HepG2 (cell line): ENCODE measurements at regions not wholly inside any gene's neighbourhood (a gene's known extent, or its start where the extent isn't known, plus 50 kb on each side); places are given as distances from the start of the nearest gene placed in this dataset.

Experiments used
- AHDC1 ChIP-seq: sonication (generic); formaldehyde crosslinking; IDR thresholded peaks from 2 replicates; pipeline ENCODE4 v1.5.1; 2020; ENCODE audit warnings: mild to moderate bottlenecking, missing genetic modification reagents, borderline replicate concordance
- FOXA1 ChIP-seq, 2 experiments: fragments of 450-650 bp in 1 of 2; sonication (generic) in 1 of 2; formaldehyde crosslinking in 1 of 2; IDR thresholded peaks; 2 replicates each; pipeline versions ENCODE4 v1.4.0 to v1.6.1; 2016 to 2020; ENCODE audit warnings: missing genetic modification reagents in 1 of 2
- FOXK1 ChIP-seq: sonication (generic); formaldehyde crosslinking; IDR thresholded peaks from 2 replicates; pipeline ENCODE4 v1.4.0; 2020; ENCODE audit warnings: low read depth, missing genetic modification reagents, borderline replicate concordance
- JUNB ChIP-seq: sonication (generic); formaldehyde crosslinking; IDR thresholded peaks from 2 replicates; pipeline ENCODE4 v1.8.0; 2022; ENCODE audit warnings: missing genetic modification reagents, mild to moderate bottlenecking, borderline replicate concordance
- NFIC ChIP-seq: IDR thresholded peaks from 2 replicates; pipeline ENCODE4 v1.6.1; 2012; ENCODE audit warnings: mild to moderate bottlenecking, low read length, inconsistent platforms
- NR2F2 ChIP-seq: IDR thresholded peaks from 2 replicates; pipeline ENCODE4 v1.6.1; 2012; ENCODE audit warnings: low read depth, inconsistent platforms, borderline replicate concordance
- PHF8 ChIP-seq: sonication (generic); formaldehyde crosslinking; IDR thresholded peaks from 2 replicates; pipeline ENCODE4 v1.5.0; 2020; ENCODE audit warnings: missing genetic modification reagents
- SOX6 ChIP-seq, 2 experiments: fragments of 450-650 bp in 1 of 2; sonication (generic) in 1 of 2; formaldehyde crosslinking in 1 of 2; IDR thresholded peaks; 2 replicates each; pipeline versions ENCODE4 v1.4.0 to v1.6.1; 2017 to 2020; ENCODE audit warnings: antibody characterized with exemption in 1 of 2, mild to moderate bottlenecking in 1 of 2, missing genetic modification reagents in 1 of 2
- TBX3 ChIP-seq: fragments of 450-650 bp; IDR thresholded peaks from 2 replicates; pipeline ENCODE4 v1.6.1; 2017; ENCODE audit warnings: antibody characterized with exemption, mild to moderate bottlenecking, inconsistent platforms, borderline replicate concordance
- THRA ChIP-seq: sonication (generic); formaldehyde crosslinking; IDR thresholded peaks from 2 replicates; pipeline ENCODE4 v1.4.0; 2020; ENCODE audit warnings: missing genetic modification reagents, borderline replicate concordance
- ZBTB25 ChIP-seq: IDR thresholded peaks from 2 replicates; pipeline ENCODE4 v1.6.1; 2018; ENCODE audit warnings: missing genetic modification reagents
- ZNF232 ChIP-seq: sonication (generic); formaldehyde crosslinking; IDR thresholded peaks from 2 replicates; pipeline ENCODE4 v1.4.0; 2020; ENCODE audit warnings: missing genetic modification reagents, borderline replicate concordance
- ZNF652 ChIP-seq: IDR thresholded peaks from 2 replicates; pipeline ENCODE4 v1.6.1; 2016; ENCODE audit warnings: low read depth, borderline replicate concordance
- TF ChIP-seq, protein P1 (sequence below): sonication (generic); formaldehyde crosslinking; IDR thresholded peaks from 2 replicates; pipeline ENCODE4 v1.4.0; 2020; ENCODE audit warnings: mild to moderate bottlenecking, missing genetic modification reagents, borderline replicate concordance

DNA sequence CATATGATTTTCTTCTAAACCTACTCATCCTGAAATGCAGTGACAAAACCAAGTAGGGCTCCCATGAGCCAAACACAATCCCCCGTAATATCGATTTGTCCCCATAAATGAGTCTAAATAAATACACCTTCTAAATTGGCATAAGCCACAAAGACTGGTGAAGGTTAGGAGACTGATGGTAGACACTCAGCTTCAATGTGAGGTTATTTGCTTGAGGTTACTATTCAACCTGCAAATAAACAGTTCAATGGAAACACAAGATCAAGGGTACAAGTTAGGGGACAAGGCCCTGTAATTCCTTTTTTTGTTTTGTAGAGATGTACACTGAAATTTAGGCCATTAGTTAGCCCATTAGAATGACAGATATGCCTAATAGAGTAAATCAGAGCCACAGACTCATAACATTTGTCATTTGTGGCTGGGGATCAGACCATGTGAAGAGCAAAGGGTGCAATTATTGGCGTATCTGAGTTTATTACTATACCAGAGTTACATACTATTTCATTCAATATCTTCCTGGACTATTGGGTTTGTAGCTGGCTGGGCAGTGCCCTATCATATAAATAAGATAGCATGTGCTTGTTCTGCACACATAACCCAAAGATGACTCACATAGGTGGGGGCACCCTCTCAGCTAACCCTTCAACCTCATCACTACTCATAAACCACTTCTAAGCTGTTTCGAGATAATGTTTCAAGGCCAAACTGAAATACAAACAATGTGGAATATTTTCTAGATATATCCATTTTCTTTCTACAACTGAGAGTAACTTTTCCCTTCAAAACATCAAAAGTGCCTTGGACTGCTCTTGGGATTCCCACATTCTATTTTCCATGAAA is 695.3 kb downstream of the KCNA4 start (continued):
- TF ChIP-seq, protein P1, sequence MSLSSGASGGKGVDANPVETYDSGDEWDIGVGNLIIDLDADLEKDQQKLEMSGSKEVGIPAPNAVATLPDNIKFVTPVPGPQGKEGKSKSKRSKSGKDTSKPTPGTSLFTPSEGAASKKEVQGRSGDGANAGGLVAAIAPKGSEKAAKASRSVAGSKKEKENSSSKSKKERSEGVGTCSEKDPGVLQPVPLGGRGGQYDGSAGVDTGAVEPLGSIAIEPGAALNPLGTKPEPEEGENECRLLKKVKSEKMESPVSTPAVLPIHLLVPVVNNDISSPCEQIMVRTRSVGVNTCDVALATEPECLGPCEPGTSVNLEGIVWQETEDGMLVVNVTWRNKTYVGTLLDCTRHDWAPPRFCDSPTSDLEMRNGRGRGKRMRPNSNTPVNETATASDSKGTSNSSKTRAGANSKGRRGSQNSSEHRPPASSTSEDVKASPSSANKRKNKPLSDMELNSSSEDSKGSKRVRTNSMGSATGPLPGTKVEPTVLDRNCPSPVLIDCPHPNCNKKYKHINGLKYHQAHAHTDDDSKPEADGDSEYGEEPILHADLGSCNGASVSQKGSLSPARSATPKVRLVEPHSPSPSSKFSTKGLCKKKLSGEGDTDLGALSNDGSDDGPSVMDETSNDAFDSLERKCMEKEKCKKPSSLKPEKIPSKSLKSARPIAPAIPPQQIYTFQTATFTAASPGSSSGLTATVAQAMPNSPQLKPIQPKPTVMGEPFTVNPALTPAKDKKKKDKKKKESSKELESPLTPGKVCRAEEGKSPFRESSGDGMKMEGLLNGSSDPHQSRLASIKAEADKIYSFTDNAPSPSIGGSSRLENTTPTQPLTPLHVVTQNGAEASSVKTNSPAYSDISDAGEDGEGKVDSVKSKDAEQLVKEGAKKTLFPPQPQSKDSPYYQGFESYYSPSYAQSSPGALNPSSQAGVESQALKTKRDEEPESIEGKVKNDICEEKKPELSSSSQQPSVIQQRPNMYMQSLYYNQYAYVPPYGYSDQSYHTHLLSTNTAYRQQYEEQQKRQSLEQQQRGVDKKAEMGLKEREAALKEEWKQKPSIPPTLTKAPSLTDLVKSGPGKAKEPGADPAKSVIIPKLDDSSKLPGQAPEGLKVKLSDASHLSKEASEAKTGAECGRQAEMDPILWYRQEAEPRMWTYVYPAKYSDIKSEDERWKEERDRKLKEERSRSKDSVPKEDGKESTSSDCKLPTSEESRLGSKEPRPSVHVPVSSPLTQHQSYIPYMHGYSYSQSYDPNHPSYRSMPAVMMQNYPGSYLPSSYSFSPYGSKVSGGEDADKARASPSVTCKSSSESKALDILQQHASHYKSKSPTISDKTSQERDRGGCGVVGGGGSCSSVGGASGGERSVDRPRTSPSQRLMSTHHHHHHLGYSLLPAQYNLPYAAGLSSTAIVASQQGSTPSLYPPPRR: peak; percentile 62; the same call in 1 of the 2 replicates
- TF ChIP-seq NR2F2: peak; percentile 72; the same call in 1 of the 2 replicates
- TF ChIP-seq JUNB (CRISPR knock-in tag): peak; percentile 87
- no peak for TF ChIP-seq PHF8
- TF ChIP-seq NFIC: peak; percentile 66; the same call in 1 of the 2 replicates
- 0 out of 2 replicates have a peak, but pooled peaks have one; percentile 5 for TF ChIP-seq TBX3
- no peak for TF ChIP-seq FOXA1 (IDR thresholded peaks at IDR 0.05)
- peak; percentile 54; the same call in 1 of the 2 replicates for TF ChIP-seq FOXA1 (CRISPR knock-in tag; IDR thresholded peaks at IDR 0.05)
- TF ChIP-seq ZNF232 (CRISPR knock-in tag): no peak
- TF ChIP-seq ZBTB25 (CRISPR knock-in tag): no peak
- TF ChIP-seq ZNF652 (CRISPR knock-in tag): 0 out of 2 replicates have a peak, but pooled peaks have one; percentile 17
- TF ChIP-seq SOX6 (IDR thresholded peaks at IDR 0.05): no peak
- TF ChIP-seq SOX6 (CRISPR knock-in tag; IDR thresholded peaks at IDR 0.05): peak; percentile 82
- TF ChIP-seq AHDC1 (CRISPR knock-in tag): peak; percentile 88
- TF ChIP-seq FOXK1 (CRISPR knock-in tag): 0 out of 2 replicates have a peak, but pooled peaks have one; percentile 13
- TF ChIP-seq THRA: peak; percentile 25; the same call in 1 of the 2 replicates
